AG09319 (cell line): ENCODE measurements at regions not wholly inside any gene's neighbourhood (a gene's known extent, or its start where the extent isn't known, plus 50 kb on each side); places are given as distances from the start of the nearest gene placed in this dataset.
"Not testable (repeated sequence)": the region's sequence is repeated elsewhere in the genome, so short reads cannot be mapped to it uniquely, and the experiment has no call there.

ENCODE experiments used
- DNase-seq: peaks from one replicate; pipeline ENCODE4 v3.0.0-alpha.2; 2010; ENCODE audit warnings: low read depth; ENCODE audit errors: extremely low read depth
- CTCF ChIP-seq: IDR thresholded peaks from 2 replicates; pipeline ENCODE4 v1.5.1; 2011; ENCODE audit warnings: low read depth, mild to moderate bottlenecking, inconsistent platforms, low read length, moderate library complexity

- DNase-seq, result no peak
- TF ChIP-seq CTCF, result no peak
Observed at GRCh38 chr9:94176608-94177007, 82.5 kb upstream of the ZNF169 start.

- no peak for TF ChIP-seq CTCF
- no peak for DNase-seq
Observed at GRCh38 chr9:94178927-94179326, 80.2 kb upstream of the ZNF169 start.

- TF ChIP-seq CTCF, result no peak
- DNase-seq, result no peak
Observed at GRCh38 chr9:94181408-94182181, 77.5 kb upstream of the ZNF169 start.

- TF ChIP-seq CTCF, result no peak
- DNase-seq, result no peak
Observed at GRCh38 chr9:94182532-94182931, 76.6 kb upstream of the ZNF169 start.

GRCh38 chr9:94183240-94183999 is 75.7 kb upstream of the ZNF169 start:
- no peak for TF ChIP-seq CTCF

GRCh38 chr9:94188246-94188645 is 70.9 kb upstream of the ZNF169 start:
- no peak for TF ChIP-seq CTCF
- DNase-seq, result no peak

More at GRCh38 chr9:94183240-94183999, 75.7 kb upstream of the ZNF169 start:
- DNase-seq, result no peak

GRCh38 chr9:94191706-94192105 is 67.4 kb upstream of the ZNF169 start:
- DNase-seq, result not testable (repeated sequence)
